Femur (tissue), 1 donor: ENCODE measurements at regions not wholly inside any gene's neighbourhood (a gene's known extent, or its start where the extent isn't known, plus 50 kb on each side); places are given as distances from the start of the nearest gene placed in this dataset.

Source experiments
- DNase-seq: peaks from one replicate; pipeline ENCODE4 v3.0.0-alpha.2; 2017

GRCh38 chr4:104682311-104682710, 187.6 kb upstream of the CXXC4 start:
- DNase-seq, result no peak

DNA sequence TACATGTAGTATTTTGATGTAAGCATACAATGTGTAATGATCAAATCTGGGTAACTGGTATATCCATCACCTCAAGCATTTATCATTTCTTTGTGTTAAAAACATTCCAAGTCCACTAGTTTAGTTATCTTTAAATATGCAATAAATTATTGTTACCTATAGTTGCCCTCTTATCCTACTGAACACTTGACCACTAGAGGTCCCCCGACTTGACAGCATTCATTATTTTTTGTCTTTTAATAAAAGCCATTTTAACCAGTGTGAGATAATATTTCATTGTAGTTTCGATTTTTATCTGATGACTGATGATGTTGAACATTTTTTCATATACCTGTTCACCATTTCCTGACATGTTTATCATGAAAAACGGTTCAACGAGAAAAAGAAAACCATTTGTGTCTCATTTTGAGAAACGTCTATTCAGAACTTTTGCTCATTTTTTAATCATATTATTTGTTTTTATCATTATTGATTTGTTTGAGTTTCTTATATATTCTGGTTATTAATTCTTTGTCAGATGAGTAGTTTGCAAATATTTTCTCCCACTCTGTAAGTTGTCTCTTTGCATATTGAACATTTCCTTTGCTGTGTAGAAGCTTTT, 199.0 kb upstream of the CXXC4 start:
- DNase-seq, result no peak

DNA sequence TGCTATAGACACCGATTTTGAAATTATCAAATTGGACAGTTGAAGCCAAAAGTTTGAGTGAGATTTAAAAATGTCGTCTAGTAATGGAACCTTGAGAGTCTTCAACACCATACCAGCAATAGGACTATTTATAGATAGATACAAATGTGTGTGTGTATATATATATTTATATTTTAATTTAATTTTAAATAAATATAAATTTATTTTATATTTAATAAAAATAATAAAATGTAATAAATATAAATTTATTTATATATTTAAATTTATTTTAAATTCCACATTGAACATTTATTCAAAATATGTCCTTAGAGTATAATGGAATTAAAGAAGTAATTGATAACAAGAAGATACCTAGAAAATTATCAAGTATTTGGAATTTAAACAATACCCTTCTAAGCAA, 221.9 kb upstream of the CXXC4 start:
- no peak for DNase-seq

DNA sequence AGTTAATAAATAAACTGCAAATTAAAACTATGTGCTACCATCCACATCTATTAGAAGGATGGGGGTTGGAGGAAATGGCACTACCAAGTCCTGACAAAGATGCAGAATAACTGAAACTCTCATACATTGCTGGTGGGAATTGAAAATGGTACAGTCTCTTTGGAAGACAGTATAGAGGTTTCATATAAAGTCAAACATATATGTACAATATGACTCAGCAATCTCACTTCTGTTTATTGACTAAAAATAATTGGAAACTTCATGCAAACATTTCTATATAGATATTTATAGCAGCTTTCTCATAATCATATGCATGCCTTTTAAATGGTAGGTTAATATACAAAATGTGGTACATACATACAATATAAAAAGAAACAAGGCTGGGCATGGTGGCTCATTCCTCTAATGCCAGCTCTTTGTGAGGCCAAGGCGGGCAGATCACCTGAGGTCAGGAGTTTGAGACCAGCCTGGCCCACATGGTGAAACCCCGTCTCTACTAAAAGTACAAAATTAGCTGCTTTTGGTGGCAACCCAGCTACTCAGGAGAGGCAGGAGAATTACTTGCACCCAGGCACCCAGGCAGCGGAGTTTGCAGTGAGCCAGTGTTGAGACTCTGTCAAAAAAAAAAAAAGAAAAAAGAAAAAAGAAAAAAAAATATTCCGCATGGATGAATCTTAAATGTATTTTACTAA, 225.0 kb upstream of the CXXC4 start:
- DNase-seq, result no peak

GRCh38 chr4:104722467-104722866, 227.8 kb upstream of the CXXC4 start:
- no peak for DNase-seq

DNA sequence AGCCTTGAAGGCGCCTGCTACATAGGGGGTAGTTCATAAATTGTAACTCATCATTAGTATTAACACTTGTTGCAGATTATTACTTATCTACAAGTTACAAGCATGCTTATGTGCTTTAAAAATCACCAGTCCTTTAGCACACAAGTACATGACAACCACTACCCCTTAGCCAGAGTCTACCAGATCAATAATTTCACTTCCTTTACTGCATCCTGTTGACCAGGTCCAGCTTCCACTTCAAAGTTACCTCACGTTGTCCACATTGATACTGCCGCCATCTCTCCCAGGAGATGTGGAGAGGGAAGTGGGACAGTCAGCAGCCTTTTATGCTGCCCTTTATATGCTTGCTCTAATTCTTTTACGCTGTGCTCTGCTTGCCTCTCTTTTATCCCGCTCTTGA, 231.3 kb upstream of the CXXC4 start:
- DNase-seq, result no peak

GRCh38 chr4:104727643-104728042, 232.9 kb upstream of the CXXC4 start:
- no peak for DNase-seq

DNA sequence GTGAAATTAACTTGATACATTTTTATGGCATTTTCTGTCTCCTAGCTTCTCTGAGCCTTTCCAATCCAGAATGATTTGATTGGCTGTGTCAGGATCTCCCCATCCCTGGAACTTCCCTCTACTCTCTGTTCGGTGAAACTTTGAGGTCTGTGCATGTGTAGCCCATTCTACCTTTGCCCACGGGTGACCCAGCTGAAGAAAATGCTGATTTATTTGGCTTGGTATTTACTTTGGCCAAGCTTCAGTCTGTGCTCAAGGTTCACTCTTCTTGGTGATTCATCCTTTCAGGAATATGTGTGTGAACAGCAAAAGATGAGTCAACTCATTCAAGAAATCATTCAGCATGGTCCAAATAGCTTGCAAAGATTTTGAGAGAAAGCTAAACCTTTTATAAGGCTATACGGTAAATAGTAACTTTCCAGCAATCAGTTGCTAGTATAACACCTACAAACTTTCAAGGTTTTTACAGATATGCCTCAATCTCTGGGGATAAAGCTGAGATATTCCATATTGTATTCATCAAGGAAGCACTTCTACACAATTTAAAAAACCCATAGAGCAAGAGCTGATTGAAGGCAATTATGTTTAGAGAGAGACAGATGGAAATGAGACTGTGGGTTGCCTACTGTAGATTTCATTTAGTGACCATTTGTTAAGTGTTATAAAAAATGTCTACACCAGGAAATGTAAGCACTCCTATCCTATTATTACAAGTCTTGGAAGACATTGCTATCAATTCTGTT, 233.9 kb upstream of the CXXC4 start:
- DNase-seq, result no peak

- DNase-seq, result no peak
Measured at GRCh38 chr4:104732766-104733165, 238.1 kb upstream of the CXXC4 start.

GRCh38 chr4:104735174-104735573, 240.5 kb upstream of the CXXC4 start:
- DNase-seq, result no peak

DNA sequence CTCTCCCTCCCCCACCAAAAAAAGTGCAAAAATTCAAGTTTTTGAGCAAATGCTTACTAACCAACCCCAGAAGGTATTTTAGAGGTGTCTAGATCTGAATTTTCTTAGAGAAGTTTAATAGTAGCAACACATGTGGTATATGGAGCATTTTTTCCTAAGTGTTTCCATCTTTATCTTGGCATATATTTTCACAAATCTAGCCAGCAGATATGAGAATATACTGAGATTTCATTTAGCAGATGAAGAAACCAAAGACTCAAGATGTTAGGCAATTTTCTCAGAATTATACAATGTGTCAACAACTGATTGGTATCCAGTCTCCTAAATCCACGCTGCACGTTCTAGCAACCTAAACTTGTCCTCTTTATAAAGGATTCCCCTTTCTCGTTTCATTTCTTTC, 245.5 kb upstream of the CXXC4 start:
- DNase-seq, result no peak

- no peak for DNase-seq
Measured at GRCh38 chr4:104743215-104743653, 248.5 kb upstream of the CXXC4 start.

GRCh38 chr4:104747635-104748034, 252.9 kb upstream of the CXXC4 start:
- no peak for DNase-seq

- no peak for DNase-seq
Measured at GRCh38 chr4:104749062-104749461, 254.4 kb upstream of the CXXC4 start.

DNA sequence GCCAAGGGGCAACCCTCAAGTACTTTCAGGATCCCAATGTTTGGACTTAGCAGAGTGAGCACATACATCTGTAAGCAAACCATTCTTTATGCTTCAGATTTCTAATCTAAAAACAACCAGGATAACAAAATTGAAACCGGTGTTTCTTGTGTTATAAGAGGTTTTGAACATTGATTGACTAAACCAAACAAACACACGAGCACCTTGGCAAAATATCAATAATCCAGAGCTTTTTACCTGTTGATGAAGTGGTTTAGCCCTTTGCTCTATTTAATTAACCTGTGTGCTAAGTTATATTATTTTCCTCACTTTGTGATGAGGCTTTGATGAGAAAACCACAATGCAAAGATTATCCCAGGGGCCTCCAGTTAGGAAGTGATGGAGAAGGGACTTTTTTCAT, 255.3 kb upstream of the CXXC4 start:
- no peak for DNase-seq

DNA sequence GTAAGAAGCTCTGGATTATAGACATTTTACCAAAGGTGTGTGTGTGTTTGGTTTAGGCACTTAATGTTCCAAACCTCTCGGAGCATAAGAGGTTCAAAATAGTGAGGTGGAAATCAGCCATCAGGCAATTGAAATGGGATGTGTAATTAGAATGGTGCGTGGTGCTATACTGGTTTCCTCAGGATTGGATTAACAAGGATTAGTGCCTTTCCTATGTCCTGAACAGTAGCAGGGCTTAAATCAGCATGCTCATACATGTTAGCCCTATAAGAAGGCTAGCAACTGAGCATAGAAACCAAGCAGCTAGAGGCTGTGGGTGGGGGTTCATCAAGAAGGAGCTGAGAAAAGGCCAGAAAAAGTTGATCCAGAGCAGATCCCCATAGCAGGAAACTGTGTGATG, 256.8 kb upstream of the CXXC4 start:
- no peak for DNase-seq

GRCh38 chr4:104752337-104752736, 257.6 kb upstream of the CXXC4 start:
- DNase-seq, result no peak

GRCh38 chr4:104756837-104757236, 262.1 kb upstream of the CXXC4 start:
- no peak for DNase-seq

- DNase-seq, result no peak
Measured at GRCh38 chr4:104758574-104758973, 263.9 kb upstream of the CXXC4 start.

DNA sequence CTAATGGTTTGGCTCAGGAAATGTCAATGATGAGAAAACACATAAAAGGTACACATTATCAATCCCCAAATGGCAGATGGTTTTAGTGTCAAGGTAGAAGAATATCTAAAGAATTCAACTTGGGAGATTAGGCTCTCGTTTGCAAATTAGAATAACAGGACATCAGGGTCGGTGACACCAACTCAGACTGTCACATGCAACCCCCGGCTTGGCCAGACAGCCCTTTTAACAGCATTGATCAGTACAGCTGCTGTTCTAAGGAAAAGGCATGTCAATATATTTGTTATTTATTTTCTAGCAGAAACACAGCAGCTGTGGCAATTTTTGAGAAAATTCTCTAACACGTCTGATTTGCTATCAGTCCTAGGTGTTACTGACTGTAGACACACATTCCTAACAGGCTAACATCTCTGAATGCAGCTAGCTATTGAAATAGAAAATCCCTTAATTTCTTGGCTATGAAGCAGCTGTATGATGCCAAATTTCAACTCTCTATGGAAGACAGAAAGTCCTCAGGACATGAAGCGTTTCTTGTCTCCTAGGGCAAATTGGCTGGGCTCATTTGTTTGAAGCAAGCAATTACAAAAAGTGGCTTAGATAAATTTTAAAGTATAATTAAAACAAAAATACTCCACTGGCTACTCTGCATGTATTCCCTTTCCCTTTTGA, 269.0 kb upstream of the CXXC4 start:
- DNase-seq, result no peak

GRCh38 chr4:104766676-104767075, 272.0 kb upstream of the CXXC4 start:
- DNase-seq, result no peak

- DNase-seq, result no peak
Measured at GRCh38 chr4:104772849-104773248, 278.2 kb upstream of the CXXC4 start.

DNA sequence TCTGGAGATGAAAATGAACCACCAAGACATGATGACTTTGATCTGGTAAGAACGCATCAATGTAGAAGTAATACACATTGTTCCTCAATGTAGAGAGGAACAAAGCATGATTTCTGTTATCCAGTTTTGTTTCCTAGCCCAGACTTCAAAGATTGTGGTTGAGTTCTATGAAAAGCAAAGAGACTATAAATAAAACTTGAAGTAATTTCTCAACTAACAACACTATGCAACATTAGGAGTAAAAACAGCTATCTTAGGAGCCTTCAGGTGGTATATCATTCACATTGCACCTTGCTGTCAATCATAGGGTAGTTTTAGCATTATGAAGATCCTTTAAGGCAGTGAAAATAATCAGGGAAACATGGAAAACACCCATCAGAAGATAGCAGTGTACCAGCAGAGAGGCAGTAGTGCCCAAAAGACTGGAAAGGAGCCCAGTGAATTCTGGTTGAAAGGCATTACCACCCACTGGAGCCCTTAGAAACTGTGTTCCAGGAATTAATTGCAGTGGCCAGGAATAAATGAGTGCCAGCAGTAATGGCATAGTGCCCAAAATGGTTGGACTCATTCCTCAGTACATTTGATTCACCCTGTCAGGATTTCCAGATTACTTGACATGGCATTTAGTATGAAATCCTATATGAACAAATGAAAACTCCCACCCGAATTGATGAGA, 300.7 kb upstream of the CXXC4 start:
- no peak for DNase-seq
